Pancreas (tissue), 10 donors: ENCODE measurements at regions not wholly inside any gene's neighbourhood (a gene's known extent, or its start where the extent isn't known, plus 50 kb on each side); places are given as distances from the start of the nearest gene placed in this dataset.

Experiments
- ATAC-seq, 4 donors: fragments of 200-7000 bp; cut with Tn5 transposase; one replicate each; pipeline versions ENCODE4 v1.8.0 to v1.9.1; 2020; ENCODE audit warnings: mild to moderate bottlenecking in 4 of 4, moderate library complexity in 4 of 4
- DNase-seq, 6 donors: peaks; one replicate each; pipeline ENCODE4 v3.0.0-alpha.2; 2020
- FAIRE-seq: peaks from 2 replicates; lab custom pipeline; 2012; peaks lifted over from hg19 to GRCh38; lab: Jason Lieb, UNC
- H3K27ac ChIP-seq, 4 donors: fragments of 200-600 bp; sonication (generic); 1 replicate in 3 of 4; 2 replicates in 1 of 4; pipeline versions ENCODE4 v1.5.0 to v1.8.0; 2020
- H3K27me3 ChIP-seq, 4 donors: fragments of 200-600 bp; one replicate each; pipeline ENCODE4 v1.8.0; 2021
- H3K36me3 ChIP-seq, 3 donors: fragments of 200-600 bp; sonication (generic) in 1 of 3; one replicate each; pipeline versions ENCODE4 v1.5.0 to v1.8.0; 2020 to 2021
- H3K4me1 ChIP-seq, 3 donors: fragments of 200-600 bp; one replicate each; pipeline ENCODE4 v1.8.0; 2021
- H3K4me3 ChIP-seq, 4 donors: fragments of 200-600 bp; sonication (generic) in 2 of 4; one replicate each; pipeline versions ENCODE4 v1.5.0 to v1.8.0; 2020 to 2021
- H3K9me3 ChIP-seq, 4 donors: fragments of 200-600 bp; one replicate each; pipeline ENCODE4 v1.8.0; 2021
- WGBS, 2 donors: extraction: QIAGEN DNeasy Blood & Tissue Kit; methylation state at CpG; one replicate each; pipeline ENCODE4 v1.1.7; 2013; 5-methylcytosine and 5-hydroxymethylcytosine counted together
- intact Hi-C, 3 donors: fragments of 100-400 bp; cut with DNase I; formaldehyde crosslinking; loops; one replicate each; pipeline versions ENCODE4 v1.11.1 to v1.14.2; 2022
- TF ChIP-seq, protein P1 (sequence below), 4 donors: fragments of 200-600 bp; sonication (generic) in 3 of 4; IDR thresholded peaks; one replicate each; pipeline versions ENCODE4 v1.5.0 to v1.8.0; 2021; ENCODE audit warnings: antibody characterized with exemption in 4 of 4
- donor health status: healthy with polysubstance abuse.
- donor health status: DM: no; HTN: no; CAD: no; lungs with moderate emphysema.
- donor health status: DM: no; HTN: no; CAD: no.
- donor health status: control.
- donor health status: control.
- donor health status: Bipolar disorder and iron deficiency.
- donor health status: DM: yes; HTN: yes; CAD: no.
- donor health status: DM: no; HTN: no; CAD: no.
- donor health status: DM: no; HTN: no; CAD: no.
- donor health status: DM: yes; HTN: yes; CAD: no.

DNA sequence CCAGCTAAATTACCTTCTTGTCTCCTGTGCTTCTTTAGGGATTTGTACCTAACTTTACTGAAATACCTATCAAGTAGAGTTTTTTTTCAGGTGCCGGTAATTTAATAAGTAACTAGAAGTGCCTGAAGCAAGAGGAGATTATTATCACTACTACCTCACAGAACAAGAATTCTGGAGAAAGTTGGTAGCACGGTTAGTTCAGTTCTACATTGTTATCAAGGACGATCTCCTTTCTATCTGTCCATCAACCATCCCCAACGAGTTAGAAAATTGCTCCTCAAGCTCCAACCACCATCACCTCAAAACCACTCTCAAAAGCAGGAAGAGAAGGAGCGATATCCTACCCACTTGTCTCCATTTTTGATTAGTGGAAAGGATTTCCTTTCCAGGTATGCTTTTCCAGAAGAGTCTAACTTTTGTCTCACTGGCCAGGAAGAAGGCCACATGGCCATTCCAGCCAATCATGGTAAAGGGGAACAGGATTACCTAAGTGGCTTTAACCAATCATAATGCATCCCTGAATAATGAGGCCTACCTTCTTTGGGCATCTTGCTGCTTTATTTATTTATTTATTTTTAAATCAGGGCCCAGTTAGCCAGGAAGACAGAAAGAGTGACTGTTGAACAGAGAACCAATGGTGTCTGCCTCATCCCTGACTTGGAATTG is 265.2 kb downstream of the SNX13 start:
- DNase-seq, result no peak
- 43 to 46% methylated on average over 5 of the region's 5 CpGs for WGBS, 2 donors
- TF ChIP-seq, protein P1, sequence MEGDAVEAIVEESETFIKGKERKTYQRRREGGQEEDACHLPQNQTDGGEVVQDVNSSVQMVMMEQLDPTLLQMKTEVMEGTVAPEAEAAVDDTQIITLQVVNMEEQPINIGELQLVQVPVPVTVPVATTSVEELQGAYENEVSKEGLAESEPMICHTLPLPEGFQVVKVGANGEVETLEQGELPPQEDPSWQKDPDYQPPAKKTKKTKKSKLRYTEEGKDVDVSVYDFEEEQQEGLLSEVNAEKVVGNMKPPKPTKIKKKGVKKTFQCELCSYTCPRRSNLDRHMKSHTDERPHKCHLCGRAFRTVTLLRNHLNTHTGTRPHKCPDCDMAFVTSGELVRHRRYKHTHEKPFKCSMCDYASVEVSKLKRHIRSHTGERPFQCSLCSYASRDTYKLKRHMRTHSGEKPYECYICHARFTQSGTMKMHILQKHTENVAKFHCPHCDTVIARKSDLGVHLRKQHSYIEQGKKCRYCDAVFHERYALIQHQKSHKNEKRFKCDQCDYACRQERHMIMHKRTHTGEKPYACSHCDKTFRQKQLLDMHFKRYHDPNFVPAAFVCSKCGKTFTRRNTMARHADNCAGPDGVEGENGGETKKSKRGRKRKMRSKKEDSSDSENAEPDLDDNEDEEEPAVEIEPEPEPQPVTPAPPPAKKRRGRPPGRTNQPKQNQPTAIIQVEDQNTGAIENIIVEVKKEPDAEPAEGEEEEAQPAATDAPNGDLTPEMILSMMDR (IDR thresholded peaks at IDR 0.05), result no peak
- ATAC-seq, result no peak
- no peaks in the 10 kb centered on the region for H3K27me3 ChIP-seq
- no peak overlapping the region for H3K27ac ChIP-seq
- H3K36me3 ChIP-seq, result no peaks in the 10 kb centered on the region
- no peaks in the 10 kb centered on the region for H3K4me1 ChIP-seq
- H3K9me3 ChIP-seq, result no peaks in the 10 kb centered on the region
- FAIRE-seq, result no peak
- intact Hi-C loops, result no loop called here
- no peak overlapping the region for H3K4me3 ChIP-seq

DNA sequence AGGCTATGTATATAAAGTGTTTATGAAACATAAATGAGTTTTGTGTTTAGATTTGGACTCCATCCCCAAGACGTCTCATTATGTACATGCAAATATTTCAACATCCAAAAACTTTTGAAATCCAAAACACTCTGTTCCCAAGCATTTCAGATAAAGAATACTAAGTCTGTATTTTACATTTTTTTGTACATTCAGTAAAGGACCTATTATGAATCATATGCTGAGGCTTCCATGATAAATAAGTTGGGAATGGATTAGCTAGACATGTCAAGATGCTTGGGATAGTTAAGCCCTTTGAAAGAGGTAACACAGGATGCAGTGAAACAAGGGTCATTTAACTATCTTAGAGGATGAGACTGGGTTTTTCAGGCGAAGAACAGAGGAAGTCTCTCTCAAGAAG is 262.9 kb downstream of the SNX13 start:
- Histone ChIP-seq H3K4me1 (no peaks in the 10 kb centered on the region), H3K27me3 (no peaks in the 10 kb centered on the region), H3K9me3 (no peaks in the 10 kb centered on the region), H3K27ac (no peak overlapping the region), H3K36me3 (no peaks in the 10 kb centered on the region), H3K4me3 (no peak overlapping the region)
- TF ChIP-seq, protein P1 (IDR thresholded peaks at IDR 0.05), result no peak
- FAIRE-seq (no peak), DNase-seq (no peak), ATAC-seq (no peak)
- intact Hi-C loops, result no loop called here
- WGBS, 2 donors, result 41 to 49% methylated on average over 2 of the region's 2 CpGs

- DNase-seq, result no peak
- Histone ChIP-seq H3K27ac (no peak overlapping the region), H3K4me1 (no peaks in the 10 kb centered on the region), H3K4me3 (no peak overlapping the region), H3K27me3 (no peaks in the 10 kb centered on the region), H3K9me3 (no peaks in the 10 kb centered on the region), H3K36me3 (no peaks in the 10 kb centered on the region)
- no peak for FAIRE-seq
- no peak for ATAC-seq
- 70 to 95% methylated on average over 2 of the region's 2 CpGs for WGBS, 2 donors
- intact Hi-C loops, result no loop called here
- TF ChIP-seq, protein P1 (IDR thresholded peaks at IDR 0.05), result no peak
These were observed 261.4 kb downstream of the SNX13 start for GRCh38 chr7:17678896-17679295.

DNA sequence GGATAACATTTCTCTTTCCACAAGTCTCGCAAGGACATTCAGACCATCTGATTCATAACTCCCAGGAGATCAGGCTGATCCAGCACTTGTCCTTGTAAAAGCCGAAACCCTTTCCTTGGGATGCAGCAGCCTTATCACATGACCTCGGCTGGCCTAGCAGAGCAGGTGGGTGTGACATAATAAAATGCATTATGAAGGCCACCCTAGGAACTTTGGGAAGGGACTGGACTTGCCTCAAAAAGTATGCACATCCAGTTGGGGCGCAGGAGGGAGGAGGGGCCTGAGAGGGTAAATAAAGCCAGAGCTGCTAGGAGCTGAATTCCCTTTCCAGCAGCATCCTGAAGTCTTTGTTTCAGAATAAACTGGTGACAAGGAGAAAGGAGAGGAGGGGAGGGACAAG is 260.8 kb downstream of the SNX13 start:
- FAIRE-seq (no peak), DNase-seq (no peak), ATAC-seq (peak in 3 of 4 donors; percentile 12 to 41 (median 14))
- Histone ChIP-seq H3K36me3 (no peaks in the 10 kb centered on the region), H3K27ac (no peak overlapping the region), H3K9me3 (no peaks in the 10 kb centered on the region), H3K27me3 (no peaks in the 10 kb centered on the region), H3K4me1 (no peaks in the 10 kb centered on the region), H3K4me3 (no peak overlapping the region)
- intact Hi-C loops, result no loop called here
- TF ChIP-seq, protein P1 (IDR thresholded peaks at IDR 0.05), result no peak
- WGBS, 2 donors, result 39 to 56% methylated on average over 4 of the region's 4 CpGs

- ATAC-seq, result peak in 3 of 4 donors; percentile 43 to 83 (median 80)
- Histone ChIP-seq H3K27me3 (no peaks in the 10 kb centered on the region), H3K27ac (no peak overlapping the region), H3K9me3 (no peaks in the 10 kb centered on the region), H3K4me1 (no peaks in the 10 kb centered on the region), H3K36me3 (no peaks in the 10 kb centered on the region), H3K4me3 (no peak overlapping the region)
- TF ChIP-seq, protein P1 (IDR thresholded peaks at IDR 0.05), result no peak
- WGBS, 2 donors, result 12 to 14% methylated on average over 6 of the region's 6 CpGs
- intact Hi-C loops, result no loop called here
- no peak for FAIRE-seq
- peak in 1 of 6 donors; percentile 44 for DNase-seq
These were observed 260.3 kb downstream of the SNX13 start for GRCh38 chr7:17680026-17680425.
